Psoas muscle (tissue), 7 donors: ENCODE measurements at regions not wholly inside any gene's neighbourhood (a gene's known extent, or its start where the extent isn't known, plus 50 kb on each side); places are given as distances from the start of the nearest gene placed in this dataset.

ENCODE experiments used
- ATAC-seq, 4 donors: fragments of 200-7000 bp; cut with Tn5 transposase; one replicate each; pipeline ENCODE4 v1.9.1; 2020; ENCODE audit warnings: moderate library complexity in 3 of 4, mild to moderate bottlenecking in 2 of 4
- DNase-seq, 2 donors: peaks; one replicate each; pipeline ENCODE4 v3.0.0-alpha.2; 2020
- H3K27ac ChIP-seq: fragments of 200-600 bp; one replicate; pipeline ENCODE4 v1.8.0; 2022
- H3K27me3 ChIP-seq, 3 donors: fragments of 200-600 bp in 1 of 3; one replicate each; pipeline versions ENCODE4 v1.6.1 to v1.8.0; 2013 to 2022; ENCODE audit warnings: low read length in 2 of 3, mild to moderate bottlenecking in 2 of 3, moderate library complexity in 1 of 3; ENCODE audit not compliant: insufficient read depth in 3 of 3
- H3K36me3 ChIP-seq, 2 donors: fragments of 200-600 bp in 1 of 2; one replicate each; pipeline versions ENCODE4 v1.6.1 to v1.8.0; 2013 to 2022; ENCODE audit warnings: low read depth in 1 of 2, mild to moderate bottlenecking in 1 of 2, moderate library complexity in 1 of 2; ENCODE audit not compliant: insufficient read depth in 1 of 2
- H3K4me1 ChIP-seq: fragments of 200-600 bp; one replicate; pipeline ENCODE4 v1.8.0; 2022
- H3K4me3 ChIP-seq: fragments of 200-600 bp; one replicate; pipeline ENCODE4 v1.8.0; 2022; ENCODE audit warnings: mild to moderate bottlenecking
- H3K9me3 ChIP-seq: fragments of 200-600 bp; one replicate; pipeline ENCODE4 v1.8.0; 2022
- CTCF ChIP-seq: fragments of 200-600 bp; IDR thresholded peaks from one replicate; pipeline ENCODE4 v1.8.0; 2022; ENCODE audit warnings: antibody characterized with exemption
- WGBS, 3 donors: extraction: QIAGEN DNeasy Blood & Tissue Kit; methylation state at CpG; one replicate each; pipeline versions ENCODE4 v1.1.6 to v1.1.7; 2013; 5-methylcytosine and 5-hydroxymethylcytosine counted together
- intact Hi-C, 2 donors: fragments of 100-400 bp; cut with DNase I; formaldehyde crosslinking; loops; one replicate each; pipeline versions ENCODE4 v1.11.0 to v1.14.2; 2022
- donor health status: healthy with polysubstance abuse.
- donor health status: DM: no; HTN: no; CAD: no; lungs with moderate emphysema.
- donor health status: Bipolar disorder and iron deficiency.
- donor health status: healthy.
- donor health status: DM: yes; HTN: yes; CAD: no.
- donor health status: DM: no; HTN: no; CAD: no.
- donor health status: DM: yes; HTN: yes; CAD: no.

GRCh38 chr9:134552349-134552990 is 89.1 kb upstream of the COL5A1 start:
- peaks cover 0 to 41% (median 8%) of the 10 kb centered on the region in 3 donors for H3K27me3 ChIP-seq
- DNase-seq: peak in 1 of 2 donors; percentile 27
- no peak overlapping the region for H3K4me3 ChIP-seq
- H3K4me1 ChIP-seq: no peaks in the 10 kb centered on the region
- no peaks in the 10 kb centered on the region for H3K36me3 ChIP-seq
- ATAC-seq: no peak
- no peak overlapping the region for H3K27ac ChIP-seq
- no peaks in the 10 kb centered on the region for H3K9me3 ChIP-seq
- no peak for TF ChIP-seq CTCF
- intact Hi-C loops: no loop called here
- WGBS, 3 donors: 57 to 70% (median 62%) methylated on average over 8 to 9 of the region's 9 CpGs

- Histone ChIP-seq H3K36me3 (no peaks in the 10 kb centered on the region), H3K4me3 (no peak overlapping the region), H3K9me3 (no peaks in the 10 kb centered on the region), H3K27me3 (peaks cover 0 to 36% (median 8%) of the 10 kb centered on the region in 3 donors), H3K4me1 (no peaks in the 10 kb centered on the region), H3K27ac (no peak overlapping the region)
- WGBS, 3 donors: 41 to 56% (median 44%) methylated on average over 24 to 26 of the region's 26 CpGs
- DNase-seq (peak in 1 of 2 donors; percentile 47), ATAC-seq (no peak)
- TF ChIP-seq CTCF: no peak
- intact Hi-C loops: no loop called here
Measured at GRCh38 chr9:134553061-134553891, 88.3 kb upstream of the COL5A1 start.

GRCh38 chr9:134553996-134554372 is 87.6 kb upstream of the COL5A1 start:
- WGBS, 3 donors: 83 to 88% (median 85%) methylated on average over 9 to 10 of the region's 10 CpGs
- intact Hi-C loops: no loop called here
- DNase-seq (peak in 1 of 2 donors; percentile 35), ATAC-seq (no peak)
- no peaks in the 10 kb centered on the region for H3K4me1 ChIP-seq
- peaks cover 0 to 35% (median 8%) of the 10 kb centered on the region in 3 donors for H3K27me3 ChIP-seq
- no peak for TF ChIP-seq CTCF
- no peak overlapping the region for H3K4me3 ChIP-seq
- no peaks in the 10 kb centered on the region for H3K9me3 ChIP-seq
- no peak overlapping the region for H3K27ac ChIP-seq
- H3K36me3 ChIP-seq: no peaks in the 10 kb centered on the region

- ATAC-seq (peak in 1 of 4 donors; percentile 20), DNase-seq (peak in 1 of 2 donors; percentile 54)
- intact Hi-C loops: no loop called here
- 55 to 69% (median 63%) methylated on average over 19 to 22 of the region's 22 CpGs for WGBS, 3 donors
- Histone ChIP-seq H3K36me3 (no peaks in the 10 kb centered on the region), H3K4me3 (no peak overlapping the region), H3K27me3 (peaks cover 0 to 35% (median 6%) of the 10 kb centered on the region in 3 donors), H3K4me1 (no peaks in the 10 kb centered on the region), H3K27ac (no peak overlapping the region), H3K9me3 (no peaks in the 10 kb centered on the region)
- no peak for TF ChIP-seq CTCF
Measured at GRCh38 chr9:134554373-134555093, 87.1 kb upstream of the COL5A1 start.
